HS-5 (cell line): ENCODE measurements at regions not wholly inside any gene's neighbourhood (a gene's known extent, or its start where the extent isn't known, plus 50 kb on each side); places are given as distances from the start of the nearest gene placed in this dataset.
"Not testable (repeated sequence)": the region's sequence is repeated elsewhere in the genome, so short reads cannot be mapped to it uniquely, and the experiment has no call there.

Source experiments
- DNase-seq: peaks from one replicate; pipeline ENCODE4 v3.0.0-alpha.2; 2012; ENCODE audit warnings: low read depth

- DNase-seq, result not testable (repeated sequence)
These were observed 56.1 kb upstream of the FRG2C start for GRCh38 chr3:75607996-75608395.

DNA sequence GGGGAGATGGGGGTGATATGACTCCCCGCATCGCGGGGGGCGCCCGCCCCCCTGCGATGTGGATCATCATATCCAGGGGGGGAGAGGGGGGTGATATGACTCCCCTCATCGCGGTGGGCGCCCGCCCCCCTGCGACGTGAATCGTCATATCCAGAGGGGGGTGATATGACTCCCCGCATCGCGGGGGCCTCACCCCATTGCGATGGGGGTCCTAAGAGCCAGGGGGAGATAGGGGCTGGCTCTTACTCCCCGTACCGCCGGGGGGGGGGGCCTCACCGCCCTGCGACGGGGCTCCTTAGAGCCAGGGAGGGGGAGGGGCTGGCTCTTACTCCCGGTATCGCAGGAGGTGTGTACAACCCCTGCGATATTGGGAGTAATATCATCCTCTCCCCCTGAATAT, 54.5 kb upstream of the FRG2C start:
- not testable (repeated sequence) for DNase-seq

DNA sequence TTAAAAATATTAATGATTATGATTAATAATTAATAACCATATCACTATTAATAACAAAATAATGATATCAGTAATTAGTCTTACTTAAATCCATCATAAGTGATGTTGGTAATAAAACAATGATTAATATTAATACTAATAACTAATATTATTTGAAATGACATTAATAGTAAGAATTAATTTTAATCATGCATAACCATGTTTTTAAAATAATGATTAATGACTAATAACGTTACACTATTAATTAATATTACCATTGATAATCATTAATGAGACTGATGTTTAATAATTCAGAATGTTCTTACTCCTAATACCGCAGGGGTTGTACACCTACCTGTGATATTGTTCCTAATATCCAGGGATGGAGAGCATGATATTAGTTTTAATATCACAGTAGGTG, 53.4 kb upstream of the FRG2C start:
- no peak for DNase-seq

DNA sequence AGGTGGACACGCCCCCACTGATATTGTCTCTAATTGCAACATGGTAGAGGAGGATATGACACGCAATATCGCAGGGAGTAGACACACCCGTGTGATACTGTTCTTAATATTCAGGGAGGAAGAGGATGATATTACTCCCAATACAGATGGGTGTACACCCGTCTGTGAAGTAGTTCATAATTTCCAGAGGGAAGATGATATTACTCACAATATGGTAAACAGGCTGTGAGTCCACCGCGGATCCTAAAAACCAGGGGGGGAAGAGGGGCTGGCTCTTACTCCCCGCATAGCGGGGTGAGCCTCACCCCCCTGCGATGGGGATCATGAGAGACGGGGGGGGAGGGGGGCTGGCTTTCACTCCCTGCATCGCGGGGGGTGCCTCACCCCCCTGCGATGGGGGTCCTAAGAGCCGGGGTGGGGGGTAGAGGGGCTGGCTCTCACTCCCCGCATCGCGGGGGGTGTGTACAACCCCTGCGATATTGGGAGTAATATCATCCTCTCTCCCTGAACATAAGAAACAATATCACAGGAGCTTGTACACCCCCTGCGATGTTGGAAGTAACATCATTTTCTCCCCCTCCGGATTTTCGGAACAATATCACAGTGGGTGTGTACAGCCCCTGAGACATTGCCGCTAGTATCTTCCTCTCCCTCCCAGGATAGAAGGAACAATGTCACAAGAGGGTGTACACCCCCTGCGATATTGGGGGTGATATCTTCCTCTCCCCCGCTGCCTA, 52.2 kb upstream of the FRG2C start:
- not testable (repeated sequence) for DNase-seq
